Parathyroid adenoma (tissue), 2 donors: ENCODE measurements at regions not wholly inside any gene's neighbourhood (a gene's known extent, or its start where the extent isn't known, plus 50 kb on each side); places are given as distances from the start of the nearest gene placed in this dataset.

Experiments
- H2AFZ ChIP-seq: fragments of 300-600 bp; sonication (generic); one replicate; pipeline ENCODE4 v1.7.0; 2017; ENCODE audit warnings: antibody characterized with exemption, mild to moderate bottlenecking
- H3K27ac ChIP-seq: fragments of 300-600 bp; sonication (generic); one replicate; pipeline ENCODE4 v1.7.0; 2017
- H3K27me3 ChIP-seq: fragments of 300-600 bp; sonication (generic); one replicate; pipeline ENCODE4 v1.7.0; 2017; ENCODE audit warnings: low read length; ENCODE audit not compliant: control insufficient read depth, insufficient read depth
- H3K36me3 ChIP-seq: fragments of 300-600 bp; sonication (generic); one replicate; pipeline ENCODE4 v1.7.0; 2017; ENCODE audit warnings: low read length; ENCODE audit not compliant: control insufficient read depth, insufficient read depth
- H3K4me1 ChIP-seq: fragments of 300-600 bp; sonication (generic); one replicate; pipeline ENCODE4 v1.7.0; 2017; ENCODE audit warnings: control low read depth
- H3K4me2 ChIP-seq: fragments of 300-600 bp; sonication (generic); one replicate; pipeline ENCODE4 v1.7.0; 2017; ENCODE audit warnings: low read length
- H3K4me3 ChIP-seq: fragments of 300-600 bp; sonication (generic); one replicate; pipeline ENCODE4 v1.7.0; 2017; ENCODE audit warnings: low read depth, low read length
- H3K79me2 ChIP-seq: fragments of 300-600 bp; sonication (generic); one replicate; pipeline ENCODE4 v1.7.0; 2017; ENCODE audit warnings: control low read depth
- H3K9ac ChIP-seq: fragments of 300-600 bp; sonication (generic); one replicate; pipeline ENCODE4 v1.7.0; 2017; ENCODE audit warnings: mild to moderate bottlenecking
- H3K9me3 ChIP-seq: fragments of 300-600 bp; sonication (generic); one replicate; pipeline ENCODE4 v1.7.0; 2017; ENCODE audit warnings: low read length; ENCODE audit not compliant: control insufficient read depth
- CTCF ChIP-seq: fragments of 300-600 bp; sonication (generic); IDR thresholded peaks from one replicate; pipeline ENCODE4 v1.7.0; 2017; ENCODE audit warnings: antibody characterized with exemption, mild to moderate bottlenecking
- donor health status: primary hyperparathyroidism.

- Histone ChIP-seq H3K9ac (no peak overlapping the region), H3K4me2 (no peak overlapping the region), H3K4me3 (no peak overlapping the region), H3K27me3 (no peaks in the 10 kb centered on the region), H2AFZ (no peak overlapping the region), H3K27ac (no peak overlapping the region), H3K9me3 (no peaks in the 10 kb centered on the region), H3K79me2 (no peaks in the 10 kb centered on the region), H3K36me3 (no peaks in the 10 kb centered on the region), H3K4me1 (peaks cover 3% of the 10 kb centered on the region)
- no peak for TF ChIP-seq CTCF
Measured at GRCh38 chr16:6345090-6345489, 987.6 kb upstream of the RBFOX1 start.

GRCh38 chr16:6343157-6343556 is 989.5 kb upstream of the RBFOX1 start:
- Histone ChIP-seq H3K4me2 (no peak overlapping the region), H3K79me2 (no peaks in the 10 kb centered on the region), H3K9me3 (no peaks in the 10 kb centered on the region), H3K9ac (no peak overlapping the region), H3K27me3 (no peaks in the 10 kb centered on the region), H3K27ac (no peak overlapping the region), H3K4me3 (no peak overlapping the region), H3K36me3 (no peaks in the 10 kb centered on the region), H3K4me1 (no peaks in the 10 kb centered on the region), H2AFZ (no peak overlapping the region)
- TF ChIP-seq CTCF: no peak

- no peaks in the 10 kb centered on the region for H3K36me3 ChIP-seq
- no peaks in the 10 kb centered on the region for H3K9me3 ChIP-seq
- H3K4me2 ChIP-seq: no peak overlapping the region
- no peak overlapping the region for H2AFZ ChIP-seq
- H3K4me1 ChIP-seq: no peaks in the 10 kb centered on the region
- no peaks in the 10 kb centered on the region for H3K27me3 ChIP-seq
- H3K27ac ChIP-seq: no peak overlapping the region
- H3K9ac ChIP-seq: no peak overlapping the region
- H3K79me2 ChIP-seq: no peaks in the 10 kb centered on the region
- no peak for TF ChIP-seq CTCF
- H3K4me3 ChIP-seq: no peak overlapping the region
Measured at GRCh38 chr16:6341981-6342380, 990.7 kb upstream of the RBFOX1 start.

GRCh38 chr16:6335072-6335471 is 997.6 kb upstream of the RBFOX1 start:
- TF ChIP-seq CTCF: peak; percentile 64
- Histone ChIP-seq H3K9ac (no peak overlapping the region), H3K36me3 (no peaks in the 10 kb centered on the region), H2AFZ (no peak overlapping the region), H3K27me3 (no peaks in the 10 kb centered on the region), H3K79me2 (no peaks in the 10 kb centered on the region), H3K4me1 (no peaks in the 10 kb centered on the region), H3K4me3 (no peak overlapping the region), H3K27ac (no peak overlapping the region), H3K4me2 (no peak overlapping the region), H3K9me3 (no peaks in the 10 kb centered on the region)

DNA sequence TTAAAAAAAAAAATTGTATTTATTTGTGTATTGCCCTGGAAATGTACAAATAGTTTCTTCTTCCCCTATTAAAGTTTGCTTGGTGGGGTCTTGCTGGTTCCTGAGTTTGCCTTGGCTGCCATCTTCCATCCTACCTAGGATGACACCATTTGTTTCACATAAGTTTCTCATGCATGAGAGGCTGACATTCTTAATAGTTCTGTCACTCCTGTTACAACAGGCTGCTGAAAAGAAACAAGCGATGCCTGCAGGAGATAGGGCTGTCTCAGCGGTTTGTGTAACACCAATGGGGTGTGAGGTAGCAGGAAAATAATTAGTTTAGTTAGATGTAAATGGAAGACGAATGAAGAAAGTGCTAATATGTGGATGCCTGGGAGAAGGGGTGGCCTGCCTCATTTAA is 1000.9 kb upstream of the RBFOX1 start:
- no peak for TF ChIP-seq CTCF
- no peak overlapping the region for H3K4me2 ChIP-seq
- no peaks in the 10 kb centered on the region for H3K79me2 ChIP-seq
- no peak overlapping the region for H3K9ac ChIP-seq
- H2AFZ ChIP-seq: no peak overlapping the region
- no peaks in the 10 kb centered on the region for H3K4me1 ChIP-seq
- no peak overlapping the region for H3K27ac ChIP-seq
- no peaks in the 10 kb centered on the region for H3K36me3 ChIP-seq
- H3K4me3 ChIP-seq: no peak overlapping the region
- no peaks in the 10 kb centered on the region for H3K9me3 ChIP-seq
- no peaks in the 10 kb centered on the region for H3K27me3 ChIP-seq
